K562 (cell line): ENCODE measurements at regions not wholly inside any gene's neighbourhood (a gene's known extent, or its start where the extent isn't known, plus 50 kb on each side); places are given as distances from the start of the nearest gene placed in this dataset.
"Not testable (repeated sequence)": the region's sequence is repeated elsewhere in the genome, so short reads cannot be mapped to it uniquely, and the experiment has no call there.

Experiments
- ATAC-seq: fragments of 200-7000 bp; cut with Tn5 transposase; 3 replicates; pipeline ENCODE4 v1.9.1; 2020; ENCODE audit warnings: moderate library complexity
- BruUV-seq: library from RNA; stranded (reverse); fragments of 400-500 nt; replicated peaks from 2 replicates; lab custom pipeline; 2021; lab: Mats Ljungman, UMichigan
- CTCF ChIA-PET: fragments of 300-600 bp; formaldehyde crosslinking; extraction: SDS; loops from one replicate; lab custom pipeline; 2021; ENCODE audit warnings: low intra/inter-chr PET ratio; lab: Yijun Ruan, JAX
- POLR2A ChIA-PET: fragments of 300-600, 350-650 bp; sonication (Branson Sonifier 250); formaldehyde crosslinking; extraction: SDS; loops from one replicate; lab custom pipeline; 2021; ENCODE audit warnings: antibody characterized with exemption, inconsistent platforms; lab: Yijun Ruan, JAX
- DNase-seq, 4 experiments: peaks; one replicate each; pipeline versions ENCODE4 v3.0.0 to v3.0.0-alpha.2; 2011 to 2018; ENCODE audit warnings: low spot score in 3 of 4, mixed read lengths in 3 of 4; ENCODE audit errors: extremely low read depth in 1 of 4
- FAIRE-seq: peaks from 2 replicates; lab custom pipeline; 2011; peaks lifted over from hg19 to GRCh38; lab: Jason Lieb, UNC
- H2AFZ ChIP-seq: 2 replicates; pipeline ENCODE4 v1.6.0; 2011; ENCODE audit warnings: low read depth, low read length, control low read depth, inconsistent platforms
- H3K27ac ChIP-seq: fragments of 200-600 bp; 3 replicates; pipeline ENCODE4 v1.8.0; 2011; ENCODE audit warnings: low read depth, mild to moderate bottlenecking, control low read depth, inconsistent platforms, low read length, moderate library complexity, mixed read lengths; ENCODE audit errors: extremely low read depth
- H3K27me3 ChIP-seq, 2 experiments: fragments of 300-600 bp in 1 of 2; 2 replicates in 1 of 2; 3 replicates in 1 of 2; pipeline versions ENCODE4 v1.6.0 to v1.8.0; 2011; ENCODE audit warnings: inconsistent platforms in 2 of 2, low read length in 2 of 2, mild to moderate bottlenecking in 1 of 2, mixed read lengths in 1 of 2, moderate library complexity in 1 of 2; ENCODE audit not compliant: control insufficient read depth in 2 of 2, insufficient read depth in 2 of 2
- H3K36me3 ChIP-seq: fragments of 300-600 bp; 3 replicates; pipeline ENCODE4 v1.8.0; 2011; ENCODE audit warnings: mild to moderate bottlenecking, low read length, inconsistent platforms; ENCODE audit not compliant: control insufficient read depth, insufficient read depth
- H3K4me1 ChIP-seq, 2 experiments: fragments of 200-600 bp in 1 of 2; replicated peaks in 1 of 2; 2 replicates in 1 of 2; 3 replicates in 1 of 2; pipeline versions ENCODE4 v1.5.1 to v1.8.0; 2011; ENCODE audit warnings: inconsistent platforms in 2 of 2, low read length in 2 of 2, mild to moderate bottlenecking in 1 of 2, mixed read lengths in 1 of 2, moderate library complexity in 1 of 2; ENCODE audit not compliant: control insufficient read depth in 2 of 2, insufficient read depth in 2 of 2
- H3K4me2 ChIP-seq: 2 replicates; pipeline ENCODE4 v1.6.1; 2011; ENCODE audit warnings: low read length, control low read depth, inconsistent platforms, mixed read lengths; ENCODE audit not compliant: insufficient read depth
- H3K4me3 ChIP-seq: fragments of 200-600 bp; sonication (generic), shearing (Covaris generic); 2 replicates; pipeline ENCODE4 v1.5.1; 2016; ENCODE audit warnings: control low read depth, inconsistent platforms
- H3K79me2 ChIP-seq: fragments of 200-600 bp; 3 replicates; pipeline ENCODE4 v1.8.0; 2011; ENCODE audit warnings: low read length, inconsistent platforms; ENCODE audit not compliant: control insufficient read depth, insufficient read depth
- H3K9ac ChIP-seq, 2 experiments: 2 replicates each; pipeline versions ENCODE4 v1.6.0 to v1.6.1; 2011; ENCODE audit warnings: low read depth in 2 of 2, low read length in 2 of 2, control low read depth in 1 of 2, inconsistent platforms in 1 of 2, mild to moderate bottlenecking in 1 of 2, mixed read lengths in 1 of 2; ENCODE audit not compliant: insufficient read depth in 1 of 2
- H3K9me1 ChIP-seq: one replicate; pipeline ENCODE4 v1.6.0; 2011; ENCODE audit warnings: inconsistent platforms, mild to moderate bottlenecking, low read length, moderate library complexity; ENCODE audit not compliant: control insufficient read depth, insufficient read depth
- H3K9me3 ChIP-seq: replicated peaks from 2 replicates; pipeline ENCODE4 v1.5.1; 2011; ENCODE audit warnings: low read depth, low read length, inconsistent platforms; ENCODE audit not compliant: control insufficient read depth, insufficient read depth
- H4K20me1 ChIP-seq: replicated peaks from 2 replicates; pipeline ENCODE4 v1.6.1; 2011; ENCODE audit warnings: low read length, inconsistent platforms, mixed read lengths; ENCODE audit not compliant: control insufficient read depth, insufficient read depth
- THAP12 ChIP-seq: fragments of 250-450 bp; sonication (Bioruptor Pico); IDR thresholded peaks from 2 replicates; pipeline ENCODE4 v1.9.0; 2021; ENCODE audit warnings: mild to moderate bottlenecking, inconsistent platforms
- ZBTB1 ChIP-seq: sonication (generic); formaldehyde crosslinking; IDR thresholded peaks from 2 replicates; pipeline ENCODE4 v1.8.1; 2023; ENCODE audit warnings: missing genetic modification reagents, low read depth, mild to moderate bottlenecking, borderline replicate concordance
- ZNF146 ChIP-seq: IDR thresholded peaks from one replicate; pipeline ENCODE4 v1.6.1; 2018; ENCODE audit warnings: missing compliant biosample characterization; ENCODE audit not compliant: unreplicated experiment
- ZNF280B ChIP-seq: fragments of 250-450 bp; sonication (Bioruptor Pico); IDR thresholded peaks from 2 replicates; pipeline ENCODE4 v1.5.1; 2021; ENCODE audit warnings: mild to moderate bottlenecking
- ZNF512 ChIP-seq: IDR thresholded peaks from 2 replicates; pipeline ENCODE4 v1.6.1; 2016; ENCODE audit warnings: missing genetic modification characterization, missing compliant biosample characterization
- WGBS: fragments of 100-300 bp; shearing (Covaris generic); methylation state at CpG from one replicate; pipeline ENCODE4 v1.1.6; 2016; ENCODE audit warnings: low coverage, mixed read lengths; ENCODE audit not compliant: insufficient coverage; ENCODE audit errors: missing lambda C conversion rate; 5-methylcytosine and 5-hydroxymethylcytosine counted together
- in situ Hi-C: fragments of 300-500 bp; cut with MboI; formaldehyde crosslinking; loops from 4 replicates; pipeline ENCODE4 v1.15.0; 2018; ENCODE audit warnings: inconsistent platforms, mixed read lengths
- intact Hi-C: fragments of 100-400 bp; cut with micrococcal nuclease; formaldehyde crosslinking; loops from 2 replicates; pipeline ENCODE4 v1.14.2; 2022

- TF ChIP-seq THAP12 (CRISPR knock-in tag) (no peak), ZNF146 (no peak), ZBTB1 (CRISPR knock-in tag) (no peak)
Observed at GRCh38 chr2:228359473-228359872, 178.0 kb upstream of the SPHKAP start (continued).

- Histone ChIP-seq H3K9me3 (no peaks in the 10 kb centered on the region), H3K4me2 (no peak overlapping the region), H3K27ac (no peak overlapping the region), H3K9me1 (no peaks in the 10 kb centered on the region), H3K9ac (no peak overlapping the region), H3K27me3 (no peaks in the 10 kb centered on the region), H3K4me1 (no peaks in the 10 kb centered on the region), H3K36me3 (no peaks in the 10 kb centered on the region), H2AFZ (no peak overlapping the region), H3K4me3 (no peak overlapping the region), H4K20me1 (no peaks in the 10 kb centered on the region), H3K79me2 (no peaks in the 10 kb centered on the region)
- no peak for ATAC-seq
- DNase-seq: no peak
- intact Hi-C loops (no loop called here), in situ Hi-C loops (no loop called here)
- TF ChIP-seq ZNF512 (tag) (no peak), ZNF280B (CRISPR knock-in tag) (no peak)
- no peak for FAIRE-seq
- 0% methylated on average over 2 of the region's 2 CpGs for WGBS
- BruUV-seq: no TSS peak
- ChIA-PET POLR2A (no interaction called here), CTCF (no interaction called here)
Observed at GRCh38 chr2:228355897-228356296, 174.4 kb upstream of the SPHKAP start.

- H3K9ac ChIP-seq, H3K4me2 ChIP-seq, H3K27ac ChIP-seq, H3K27me3 ChIP-seq, ATAC-seq, intact Hi-C loops, BruUV-seq, H3K9me3 ChIP-seq, H2AFZ ChIP-seq, H3K4me3 ChIP-seq, H4K20me1 ChIP-seq, H3K9me1 ChIP-seq, H3K36me3 ChIP-seq, POLR2A ChIA-PET, H3K4me1 ChIP-seq, in situ Hi-C loops, DNase-seq, H3K79me2 ChIP-seq, FAIRE-seq: not testable (repeated sequence)
- CTCF ChIA-PET: interaction anchor here (0.6 kb wide), 1 partner anchor 12 kb away, joined by 4 read pairs; no protein-coding TSS in a partner anchor
- 6% methylated on average over 3 of the region's 12 CpGs for WGBS
Observed at GRCh38 chr2:228352980-228353379, 171.5 kb upstream of the SPHKAP start.
